Kidney (tissue), 13 donors: ENCODE measurements at regions not wholly inside any gene's neighbourhood (a gene's known extent, or its start where the extent isn't known, plus 50 kb on each side); places are given as distances from the start of the nearest gene placed in this dataset.

Experiments
- DNase-seq, 5 donors: peaks; one replicate each; pipeline ENCODE4 v3.0.0-alpha.2; 2013 to 2020
- FAIRE-seq: peaks from 2 replicates; lab custom pipeline; 2012; peaks lifted over from hg19 to GRCh38; lab: Jason Lieb, UNC
- H3K27ac ChIP-seq, 2 donors: one replicate each; pipeline ENCODE4 v1.7.0; 2013; ENCODE audit warnings: low read depth in 2 of 2, low read length in 2 of 2, inconsistent platforms in 1 of 2
- H3K27me3 ChIP-seq: one replicate; pipeline ENCODE4 v1.7.1; 2013; ENCODE audit warnings: low read length, inconsistent platforms; ENCODE audit not compliant: control insufficient read depth, insufficient read depth
- H3K36me3 ChIP-seq, 3 donors: one replicate each; pipeline versions ENCODE4 v1.7.0 to v1.7.1; 2013; ENCODE audit warnings: low read length in 3 of 3, control low read depth in 1 of 3, inconsistent platforms in 1 of 3; ENCODE audit not compliant: insufficient read depth in 3 of 3, control insufficient read depth in 2 of 3
- H3K4me1 ChIP-seq, 3 donors: one replicate each; pipeline versions ENCODE4 v1.7.0 to v1.7.1; 2013; ENCODE audit warnings: low read length in 3 of 3, inconsistent platforms in 1 of 3, low read depth in 1 of 3; ENCODE audit not compliant: control insufficient read depth in 2 of 3, insufficient read depth in 2 of 3
- H3K4me3 ChIP-seq, 3 donors: one replicate each; pipeline versions ENCODE4 v1.7.0 to v1.8.1; 2013; ENCODE audit warnings: low read length in 3 of 3, control low read depth in 1 of 3, inconsistent platforms in 1 of 3
- H3K9ac ChIP-seq, 3 donors: one replicate each; pipeline versions ENCODE4 v1.7.0 to v1.7.1; 2013; ENCODE audit warnings: low read length in 3 of 3, control low read depth in 1 of 3, inconsistent platforms in 1 of 3
- H3K9me3 ChIP-seq, 3 donors: one replicate each; pipeline versions ENCODE4 v1.7.0 to v1.7.1; 2013; ENCODE audit warnings: low read length in 3 of 3, control low read depth in 1 of 3, inconsistent platforms in 1 of 3; ENCODE audit not compliant: control insufficient read depth in 2 of 3, insufficient read depth in 1 of 3
- CTCF ChIP-seq: IDR thresholded peaks from 3 replicates; pipeline ENCODE4 v1.5.1; 2012; ENCODE audit warnings: mild to moderate bottlenecking, moderate library complexity, borderline replicate concordance; ENCODE audit not compliant: insufficient read depth; ENCODE audit errors: extremely low read depth
- intact Hi-C: fragments of 100-400 bp; cut with DNase I; formaldehyde crosslinking; loops from one replicate; pipeline ENCODE4 v1.11.1; 2022
- donor health status: control.
- donor health status: control.
- donor health status: control.
- donor health status: control.
- donor health status: control.
- donor health status: DM: yes; HTN: yes; CAD: no.
- donor health status: Normal renal cell carcinoma (clear cell type).

GRCh38 chr3:44012160-44012899 lies 229.4 kb upstream of the TOPAZ1 start:
- intact Hi-C loops: no loop called here
- Histone ChIP-seq H3K9me3 (no peaks in the 10 kb centered on the region), H3K4me3 (no peak overlapping the region), H3K27ac (no peak overlapping the region), H3K4me1 (no peaks in the 10 kb centered on the region), H3K36me3 (no peaks in the 10 kb centered on the region), H3K27me3 (no peaks in the 10 kb centered on the region), H3K9ac (no peak overlapping the region)
- no peak for DNase-seq
- TF ChIP-seq CTCF: no peak
- no peak for FAIRE-seq

GRCh38 chr3:44013967-44014366 lies 227.7 kb upstream of the TOPAZ1 start:
- no peak overlapping the region for H3K27ac ChIP-seq
- no peak for TF ChIP-seq CTCF
- H3K36me3 ChIP-seq: no peaks in the 10 kb centered on the region
- no peak overlapping the region for H3K4me3 ChIP-seq
- no peak for DNase-seq
- no peak for FAIRE-seq
- H3K9me3 ChIP-seq: no peaks in the 10 kb centered on the region
- H3K9ac ChIP-seq: no peak overlapping the region
- peaks cover 3% of the 10 kb centered on the region for H3K27me3 ChIP-seq
- H3K4me1 ChIP-seq: no peaks in the 10 kb centered on the region
- intact Hi-C loops: no loop called here

- Histone ChIP-seq H3K4me1 (no peaks in the 10 kb centered on the region), H3K9ac (no peak overlapping the region), H3K9me3 (no peaks in the 10 kb centered on the region), H3K4me3 (no peak overlapping the region), H3K36me3 (no peaks in the 10 kb centered on the region), H3K27ac (no peak overlapping the region), H3K27me3 (peaks cover 3% of the 10 kb centered on the region)
- DNase-seq (no peak), FAIRE-seq (no peak)
- no peak for TF ChIP-seq CTCF
- intact Hi-C loops: no loop called here
Observed at GRCh38 chr3:44015170-44015569, 226.5 kb upstream of the TOPAZ1 start.

GRCh38 chr3:44016818-44017217 lies 224.9 kb upstream of the TOPAZ1 start:
- DNase-seq: no peak
- Histone ChIP-seq H3K4me3 (no peak overlapping the region), H3K9ac (no peak overlapping the region), H3K27ac (no peak overlapping the region), H3K4me1 (no peaks in the 10 kb centered on the region), H3K36me3 (no peaks in the 10 kb centered on the region), H3K27me3 (peaks cover 3% of the 10 kb centered on the region), H3K9me3 (no peaks in the 10 kb centered on the region)
- intact Hi-C loops: no loop called here
- no peak for FAIRE-seq
- TF ChIP-seq CTCF: no peak
